ENCODE measurements at regions not wholly inside any gene's neighbourhood (a gene's known extent, or its start where the extent isn't known, plus 50 kb on each side); places are given as distances from the start of the nearest gene placed in this dataset.

DNA sequence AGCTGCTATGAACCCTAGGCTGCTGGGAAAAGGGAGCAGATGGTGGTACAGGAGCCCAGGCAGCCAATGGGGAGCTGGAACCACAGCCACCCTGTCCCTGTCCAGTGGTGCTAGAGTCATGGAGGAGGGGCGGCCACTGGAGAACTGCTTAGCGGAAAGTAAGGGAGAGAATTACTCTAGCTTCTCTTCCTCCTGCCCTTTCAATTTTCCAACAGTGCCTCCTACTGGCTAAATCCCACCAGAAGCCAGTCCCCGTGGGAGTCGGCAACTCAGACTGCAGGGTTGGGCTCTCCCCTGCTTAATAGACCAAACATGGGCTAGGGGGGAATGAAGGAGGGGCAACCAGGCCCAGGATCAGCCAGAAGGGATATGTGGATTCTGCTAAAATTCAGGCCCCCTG lies 154.5 kb downstream of the ACTL8 start:
- TF ChIP-seq POLR2A (IDR thresholded peaks at IDR 0.05; ENCODE audit: low read length) (no peak), GATA1 (IDR thresholded peaks at IDR 0.05; ENCODE audit: low read depth, low read length) (no peak)

Data from erythroblast (primary cell).